ENCODE measurements at regions not wholly inside any gene's neighbourhood (a gene's known extent, or its start where the extent isn't known, plus 50 kb on each side); places are given as distances from the start of the nearest gene placed in this dataset.

DNA sequence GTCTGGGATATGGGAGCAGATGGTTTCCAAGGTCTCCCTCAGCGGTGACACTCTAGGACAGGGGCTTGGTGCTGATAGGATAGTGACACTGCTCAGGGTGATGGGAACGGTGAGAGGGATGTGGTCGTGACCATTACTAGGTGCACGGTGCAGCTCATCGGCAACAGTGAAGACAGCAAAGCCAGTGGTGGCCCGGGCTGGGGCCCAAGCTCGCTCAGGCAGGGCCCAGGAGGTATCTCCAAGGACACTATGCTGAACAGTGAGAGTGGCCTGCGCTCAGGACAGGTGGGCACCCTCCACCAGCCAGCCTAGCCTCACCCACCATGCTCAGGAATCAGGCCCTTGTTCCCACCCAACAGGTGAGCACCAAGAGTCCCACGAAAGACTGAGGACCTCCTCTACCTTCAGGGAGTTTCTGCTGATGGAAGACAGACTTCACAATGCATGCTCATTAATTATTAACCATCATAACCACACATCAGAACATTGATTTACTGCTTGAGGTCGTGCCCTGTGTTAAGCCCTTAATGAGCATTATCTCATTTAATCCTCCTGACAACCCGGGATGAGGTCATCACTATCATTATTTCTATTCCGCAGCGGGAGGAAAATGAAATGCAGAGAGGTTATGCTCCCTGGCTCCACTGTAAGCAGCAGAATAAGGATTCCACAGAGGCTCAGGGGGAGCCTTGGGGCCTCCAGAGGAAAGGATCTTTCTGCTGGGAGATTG, 269.4 kb downstream of the UACA start:
- TF ChIP-seq, protein P1, sequence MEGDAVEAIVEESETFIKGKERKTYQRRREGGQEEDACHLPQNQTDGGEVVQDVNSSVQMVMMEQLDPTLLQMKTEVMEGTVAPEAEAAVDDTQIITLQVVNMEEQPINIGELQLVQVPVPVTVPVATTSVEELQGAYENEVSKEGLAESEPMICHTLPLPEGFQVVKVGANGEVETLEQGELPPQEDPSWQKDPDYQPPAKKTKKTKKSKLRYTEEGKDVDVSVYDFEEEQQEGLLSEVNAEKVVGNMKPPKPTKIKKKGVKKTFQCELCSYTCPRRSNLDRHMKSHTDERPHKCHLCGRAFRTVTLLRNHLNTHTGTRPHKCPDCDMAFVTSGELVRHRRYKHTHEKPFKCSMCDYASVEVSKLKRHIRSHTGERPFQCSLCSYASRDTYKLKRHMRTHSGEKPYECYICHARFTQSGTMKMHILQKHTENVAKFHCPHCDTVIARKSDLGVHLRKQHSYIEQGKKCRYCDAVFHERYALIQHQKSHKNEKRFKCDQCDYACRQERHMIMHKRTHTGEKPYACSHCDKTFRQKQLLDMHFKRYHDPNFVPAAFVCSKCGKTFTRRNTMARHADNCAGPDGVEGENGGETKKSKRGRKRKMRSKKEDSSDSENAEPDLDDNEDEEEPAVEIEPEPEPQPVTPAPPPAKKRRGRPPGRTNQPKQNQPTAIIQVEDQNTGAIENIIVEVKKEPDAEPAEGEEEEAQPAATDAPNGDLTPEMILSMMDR (IDR thresholded peaks at IDR 0.05) = no peak
- no peak for TF ChIP-seq POLR2A (IDR thresholded peaks at IDR 0.05)
